K562 (cell line): ENCODE measurements at regions not wholly inside any gene's neighbourhood (a gene's known extent, or its start where the extent isn't known, plus 50 kb on each side); places are given as distances from the start of the nearest gene placed in this dataset.

Experiments used
- ATAC-seq: fragments of 200-7000 bp; cut with Tn5 transposase; 3 replicates; pipeline ENCODE4 v1.9.1; 2020; ENCODE audit warnings: moderate library complexity
- BruUV-seq: library from RNA; stranded (reverse); fragments of 400-500 nt; replicated peaks from 2 replicates; lab custom pipeline; 2021; lab: Mats Ljungman, UMichigan
- CTCF ChIA-PET: fragments of 300-600 bp; formaldehyde crosslinking; extraction: SDS; loops from one replicate; lab custom pipeline; 2021; ENCODE audit warnings: low intra/inter-chr PET ratio; lab: Yijun Ruan, JAX
- POLR2A ChIA-PET: fragments of 300-600, 350-650 bp; sonication (Branson Sonifier 250); formaldehyde crosslinking; extraction: SDS; loops from one replicate; lab custom pipeline; 2021; ENCODE audit warnings: antibody characterized with exemption, inconsistent platforms; lab: Yijun Ruan, JAX
- DNase-seq, 4 experiments: peaks; one replicate each; pipeline versions ENCODE4 v3.0.0 to v3.0.0-alpha.2; 2011 to 2018; ENCODE audit warnings: low spot score in 3 of 4, mixed read lengths in 3 of 4; ENCODE audit errors: extremely low read depth in 1 of 4
- FAIRE-seq: peaks from 2 replicates; lab custom pipeline; 2011; peaks lifted over from hg19 to GRCh38; lab: Jason Lieb, UNC
- H2AFZ ChIP-seq: 2 replicates; pipeline ENCODE4 v1.6.0; 2011; ENCODE audit warnings: low read depth, low read length, control low read depth, inconsistent platforms
- H3K27ac ChIP-seq: fragments of 200-600 bp; 3 replicates; pipeline ENCODE4 v1.8.0; 2011; ENCODE audit warnings: low read depth, mild to moderate bottlenecking, control low read depth, inconsistent platforms, low read length, moderate library complexity, mixed read lengths; ENCODE audit errors: extremely low read depth
- H3K27me3 ChIP-seq, 2 experiments: fragments of 300-600 bp in 1 of 2; 2 replicates in 1 of 2; 3 replicates in 1 of 2; pipeline versions ENCODE4 v1.6.0 to v1.8.0; 2011; ENCODE audit warnings: inconsistent platforms in 2 of 2, low read length in 2 of 2, mild to moderate bottlenecking in 1 of 2, mixed read lengths in 1 of 2, moderate library complexity in 1 of 2; ENCODE audit not compliant: control insufficient read depth in 2 of 2, insufficient read depth in 2 of 2
- H3K36me3 ChIP-seq: fragments of 300-600 bp; 3 replicates; pipeline ENCODE4 v1.8.0; 2011; ENCODE audit warnings: mild to moderate bottlenecking, low read length, inconsistent platforms; ENCODE audit not compliant: control insufficient read depth, insufficient read depth
- H3K4me1 ChIP-seq, 2 experiments: fragments of 200-600 bp in 1 of 2; replicated peaks in 1 of 2; 2 replicates in 1 of 2; 3 replicates in 1 of 2; pipeline versions ENCODE4 v1.5.1 to v1.8.0; 2011; ENCODE audit warnings: inconsistent platforms in 2 of 2, low read length in 2 of 2, mild to moderate bottlenecking in 1 of 2, mixed read lengths in 1 of 2, moderate library complexity in 1 of 2; ENCODE audit not compliant: control insufficient read depth in 2 of 2, insufficient read depth in 2 of 2
- H3K4me2 ChIP-seq: 2 replicates; pipeline ENCODE4 v1.6.1; 2011; ENCODE audit warnings: low read length, control low read depth, inconsistent platforms, mixed read lengths; ENCODE audit not compliant: insufficient read depth
- H3K4me3 ChIP-seq: fragments of 200-600 bp; sonication (generic), shearing (Covaris generic); 2 replicates; pipeline ENCODE4 v1.5.1; 2016; ENCODE audit warnings: control low read depth, inconsistent platforms
- H3K79me2 ChIP-seq: fragments of 200-600 bp; 3 replicates; pipeline ENCODE4 v1.8.0; 2011; ENCODE audit warnings: low read length, inconsistent platforms; ENCODE audit not compliant: control insufficient read depth, insufficient read depth
- H3K9ac ChIP-seq, 2 experiments: 2 replicates each; pipeline versions ENCODE4 v1.6.0 to v1.6.1; 2011; ENCODE audit warnings: low read depth in 2 of 2, low read length in 2 of 2, control low read depth in 1 of 2, inconsistent platforms in 1 of 2, mild to moderate bottlenecking in 1 of 2, mixed read lengths in 1 of 2; ENCODE audit not compliant: insufficient read depth in 1 of 2
- H3K9me1 ChIP-seq: one replicate; pipeline ENCODE4 v1.6.0; 2011; ENCODE audit warnings: inconsistent platforms, mild to moderate bottlenecking, low read length, moderate library complexity; ENCODE audit not compliant: control insufficient read depth, insufficient read depth
- H3K9me3 ChIP-seq: replicated peaks from 2 replicates; pipeline ENCODE4 v1.5.1; 2011; ENCODE audit warnings: low read depth, low read length, inconsistent platforms; ENCODE audit not compliant: control insufficient read depth, insufficient read depth
- H4K20me1 ChIP-seq: replicated peaks from 2 replicates; pipeline ENCODE4 v1.6.1; 2011; ENCODE audit warnings: low read length, inconsistent platforms, mixed read lengths; ENCODE audit not compliant: control insufficient read depth, insufficient read depth
- ATF3 ChIP-seq, 2 experiments: fragments of 450-650 bp in 1 of 2; sonication (generic) in 1 of 2; formaldehyde crosslinking in 1 of 2; IDR thresholded peaks in 1 of 2; conservative IDR thresholded peaks in 1 of 2; 2 replicates each; pipeline versions ENCODE4 v1.6.1 to v1.8.1; 2016 to 2023; ENCODE audit warnings: mild to moderate bottlenecking in 2 of 2, moderate library complexity in 2 of 2, inconsistent platforms in 1 of 2, missing genetic modification reagents in 1 of 2
- CREBBP ChIP-seq: IDR thresholded peaks from one replicate; pipeline ENCODE4 v1.6.1; 2012; ENCODE audit warnings: low read depth, mild to moderate bottlenecking, control low read depth, inconsistent platforms, low read length
- CREM ChIP-seq: IDR thresholded peaks from 2 replicates; pipeline ENCODE4 v1.6.1; 2014; ENCODE audit warnings: antibody characterized with exemption, low read depth
- FOSL1 ChIP-seq: fragments of 200-800 bp; sonication (Bioruptor generic); conservative IDR thresholded peaks from 2 replicates; pipeline ENCODE4 v1.6.1; 2016; ENCODE audit warnings: missing genetic modification characterization, missing compliant biosample characterization
- HMGN3 ChIP-seq: IDR thresholded peaks from 2 replicates; pipeline ENCODE4 v1.6.1; 2011; ENCODE audit warnings: borderline replicate concordance, low read depth, mild to moderate bottlenecking, mixed read lengths, low read length; ENCODE audit not compliant: insufficient read length; ENCODE audit errors: extremely low read depth
- RBBP5 ChIP-seq: fragments of 200-600 bp; sonication (generic); IDR thresholded peaks from 2 replicates; pipeline ENCODE4 v1.6.1; 2012; ENCODE audit warnings: borderline replicate concordance, mild to moderate bottlenecking, low read length, control low read depth, inconsistent platforms; ENCODE audit not compliant: insufficient read depth, poor library complexity, severe bottlenecking
- SREBF2 ChIP-seq: sonication (generic); formaldehyde crosslinking; IDR thresholded peaks from 2 replicates; pipeline ENCODE4 v1.4.0; 2020; ENCODE audit warnings: mild to moderate bottlenecking, missing genetic modification reagents
- ZNF395 ChIP-seq: fragments of 200-800 bp; sonication (Bioruptor generic); IDR thresholded peaks from 2 replicates; pipeline ENCODE4 v1.6.1; 2017; ENCODE audit warnings: missing genetic modification characterization, missing compliant biosample characterization
- ZNF518B ChIP-seq: fragments of 250-450 bp; sonication (Bioruptor Pico); IDR thresholded peaks from 2 replicates; pipeline ENCODE4 v1.5.0; 2021; ENCODE audit warnings: mild to moderate bottlenecking, moderate library complexity
- ZNF639 ChIP-seq, 2 experiments: fragments of 200-800 bp in 1 of 2; sonication (Bioruptor generic) in 1 of 2; sonication (generic) in 1 of 2; formaldehyde crosslinking in 1 of 2; IDR thresholded peaks in 1 of 2; conservative IDR thresholded peaks in 1 of 2; 2 replicates each; pipeline versions ENCODE4 v1.5.0 to v1.6.1; 2016 to 2020; ENCODE audit warnings: missing compliant biosample characterization in 1 of 2, missing genetic modification characterization in 1 of 2, missing genetic modification reagents in 1 of 2
- ZNF79 ChIP-seq: fragments of 250-450 bp; sonication (Bioruptor Pico); IDR thresholded peaks from 2 replicates; pipeline ENCODE4 v1.4.0; 2020; ENCODE audit warnings: low read depth, mild to moderate bottlenecking, moderate library complexity
- ZSCAN29 ChIP-seq: fragments of 450-650 bp; IDR thresholded peaks from 2 replicates; pipeline ENCODE4 v1.6.1; 2017
- WGBS: fragments of 100-300 bp; shearing (Covaris generic); methylation state at CpG from one replicate; pipeline ENCODE4 v1.1.6; 2016; ENCODE audit warnings: low coverage, mixed read lengths; ENCODE audit not compliant: insufficient coverage; ENCODE audit errors: missing lambda C conversion rate; 5-methylcytosine and 5-hydroxymethylcytosine counted together
- in situ Hi-C: fragments of 300-500 bp; cut with MboI; formaldehyde crosslinking; loops from 4 replicates; pipeline ENCODE4 v1.15.0; 2018; ENCODE audit warnings: inconsistent platforms, mixed read lengths
- intact Hi-C: fragments of 100-400 bp; cut with micrococcal nuclease; formaldehyde crosslinking; loops from 2 replicates; pipeline ENCODE4 v1.14.2; 2022

- WGBS = 1% methylated on average over 5 of the region's 5 CpGs
- in situ Hi-C loops = no loop called here
- H4K20me1 ChIP-seq = no peaks in the 10 kb centered on the region
- H3K79me2 ChIP-seq = no peaks in the 10 kb centered on the region
- H3K4me1 ChIP-seq = no peaks in the 10 kb centered on the region; a peak in 1 of 5 replicates
- no peak for DNase-seq
- intact Hi-C loops = no loop called here
- no TSS peak for BruUV-seq
- no peak for ATAC-seq
- CTCF ChIA-PET = no interaction called here
- no peak overlapping the region for H2AFZ ChIP-seq
- H3K4me3 ChIP-seq = no peak overlapping the region
- H3K36me3 ChIP-seq = no peaks in the 10 kb centered on the region
- no peak overlapping the region for H3K4me2 ChIP-seq
- no peaks in the 10 kb centered on the region for H3K27me3 ChIP-seq
- H3K9me1 ChIP-seq = no peaks in the 10 kb centered on the region
- no peak for FAIRE-seq
- no peaks in the 10 kb centered on the region for H3K9me3 ChIP-seq
- no peak overlapping the region for H3K27ac ChIP-seq
- H3K9ac ChIP-seq = no peak overlapping the region
- POLR2A ChIA-PET = interaction anchor here (0.7 kb wide), 1 partner anchor 186 kb away, joined by 3 read pairs; no protein-coding TSS in a partner anchor
- TF ChIP-seq ZNF395 = no peak
- TF ChIP-seq HMGN3 = no peak
- no peak for TF ChIP-seq ZSCAN29
- TF ChIP-seq ZNF518B (CRISPR knock-in tag) = no peak
- peak; percentile 29; the same call in 1 of the 2 replicates for TF ChIP-seq FOSL1 (tag)
- TF ChIP-seq SREBF2 (CRISPR knock-in tag) = no peak
- TF ChIP-seq CREM = no peak
- no peak for TF ChIP-seq CREBBP
- no peak for TF ChIP-seq ZNF639 (CRISPR knock-in tag; conservative IDR thresholded peaks at IDR 0.05 in 1 of 2, IDR thresholded peaks at IDR 0.05 in 1 of 2)
- TF ChIP-seq RBBP5 = no peak
- TF ChIP-seq ATF3 (IDR thresholded peaks at IDR 0.05) = peak; percentile 53
- no peak for TF ChIP-seq ATF3 (CRISPR knock-in tag; conservative IDR thresholded peaks at IDR 0.05)
- no peak for TF ChIP-seq ZNF79
These were observed 277.9 kb downstream of the IPO8 start for GRCh38 chr12:30417697-30418231.
